Stimulated activated CD8-positive, alpha-beta memory T cell treated with anti-CD3 and anti-CD28 coated beads, Interleukin-7, amount 100 ng/mL, for 4 hours (primary cell): ENCODE measurements at regions not wholly inside any gene's neighbourhood (a gene's known extent, or its start where the extent isn't known, plus 50 kb on each side); places are given as distances from the start of the nearest gene placed in this dataset.

Source experiments
- DNase-seq, 2 donors: peaks; one replicate each; pipeline ENCODE4 v3.0.0-alpha.2; 2020; ENCODE audit warnings: low read depth in 2 of 2

GRCh38 chr12:68102731-68103130 lies 56.8 kb downstream of the IFNG start:
- DNase-seq: no peak

GRCh38 chr12:68102163-68102562 lies 57.4 kb downstream of the IFNG start:
- no peak for DNase-seq

- no peak for DNase-seq
Measured at GRCh38 chr12:68100241-68100640, 59.3 kb downstream of the IFNG start.

- no peak for DNase-seq
Measured at GRCh38 chr12:68098939-68099338, 60.6 kb downstream of the IFNG start.

GRCh38 chr12:68097386-68097785 lies 62.2 kb downstream of the IFNG start:
- no peak for DNase-seq

- DNase-seq: no peak
Measured at GRCh38 chr12:68094645-68095395, 64.7 kb downstream of the IFNG start.

- no peak for DNase-seq
Measured at GRCh38 chr12:68094195-68094594, 65.3 kb downstream of the IFNG start.

GRCh38 chr12:68092976-68093375 lies 66.6 kb downstream of the IFNG start:
- DNase-seq: no peak

GRCh38 chr12:68089101-68089500 lies 70.4 kb downstream of the IFNG start:
- DNase-seq: no peak

GRCh38 chr12:68086019-68086603 lies 73.4 kb downstream of the IFNG start:
- no peak for DNase-seq

- DNase-seq: no peak
Measured at GRCh38 chr12:68081561-68081960, 78.0 kb downstream of the IFNG start.

GRCh38 chr12:68080577-68080976 lies 79.0 kb downstream of the IFNG start:
- peak; percentile 31 to 32 for DNase-seq

- DNase-seq: no peak
Measured at GRCh38 chr12:68078737-68079136, 80.8 kb downstream of the IFNG start.

- DNase-seq: no peak
Measured at GRCh38 chr12:68075416-68075815, 84.1 kb downstream of the IFNG start.

GRCh38 chr12:68074306-68075027 lies 85.1 kb downstream of the IFNG start:
- DNase-seq: no peak

- no peak for DNase-seq
Measured at GRCh38 chr12:68070957-68071356, 81.7 kb downstream of the IFNG-AS1 start.
